Mesenteric fat pad (tissue), 1 donor: ENCODE measurements at regions not wholly inside any gene's neighbourhood (a gene's known extent, or its start where the extent isn't known, plus 50 kb on each side); places are given as distances from the start of the nearest gene placed in this dataset.

Experiments used
- DNase-seq: peaks from one replicate; pipeline ENCODE4 v3.0.0-alpha.2; 2020; ENCODE audit warnings: low spot score
- donor health status: DM: yes; HTN: yes; CAD: no.

- DNase-seq = no peak
These were observed 929.6 kb upstream of the CDH8 start for GRCh38 chr16:62965831-62966230.

DNA sequence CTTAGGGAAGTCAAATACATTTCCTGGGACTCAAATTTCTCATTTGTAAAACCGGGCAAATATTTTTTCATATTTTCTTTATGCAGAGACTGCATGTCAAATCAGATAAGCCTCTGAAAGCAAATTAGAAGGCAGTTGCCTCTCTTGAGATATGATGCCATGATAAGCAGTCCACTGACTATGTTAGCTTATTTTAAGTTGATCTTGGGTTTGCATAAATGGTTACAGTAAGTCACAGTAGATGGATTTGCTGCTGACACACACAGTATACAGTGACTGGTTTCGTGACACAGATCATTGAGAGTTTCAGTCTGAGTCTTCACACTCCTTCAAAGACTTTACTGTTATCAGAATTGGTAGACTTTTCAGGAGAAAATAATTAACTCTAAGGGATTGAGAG is 927.6 kb upstream of the CDH8 start:
- no peak for DNase-seq

- DNase-seq = no peak
These were observed 918.8 kb upstream of the CDH8 start for GRCh38 chr16:62955033-62955349.

DNA sequence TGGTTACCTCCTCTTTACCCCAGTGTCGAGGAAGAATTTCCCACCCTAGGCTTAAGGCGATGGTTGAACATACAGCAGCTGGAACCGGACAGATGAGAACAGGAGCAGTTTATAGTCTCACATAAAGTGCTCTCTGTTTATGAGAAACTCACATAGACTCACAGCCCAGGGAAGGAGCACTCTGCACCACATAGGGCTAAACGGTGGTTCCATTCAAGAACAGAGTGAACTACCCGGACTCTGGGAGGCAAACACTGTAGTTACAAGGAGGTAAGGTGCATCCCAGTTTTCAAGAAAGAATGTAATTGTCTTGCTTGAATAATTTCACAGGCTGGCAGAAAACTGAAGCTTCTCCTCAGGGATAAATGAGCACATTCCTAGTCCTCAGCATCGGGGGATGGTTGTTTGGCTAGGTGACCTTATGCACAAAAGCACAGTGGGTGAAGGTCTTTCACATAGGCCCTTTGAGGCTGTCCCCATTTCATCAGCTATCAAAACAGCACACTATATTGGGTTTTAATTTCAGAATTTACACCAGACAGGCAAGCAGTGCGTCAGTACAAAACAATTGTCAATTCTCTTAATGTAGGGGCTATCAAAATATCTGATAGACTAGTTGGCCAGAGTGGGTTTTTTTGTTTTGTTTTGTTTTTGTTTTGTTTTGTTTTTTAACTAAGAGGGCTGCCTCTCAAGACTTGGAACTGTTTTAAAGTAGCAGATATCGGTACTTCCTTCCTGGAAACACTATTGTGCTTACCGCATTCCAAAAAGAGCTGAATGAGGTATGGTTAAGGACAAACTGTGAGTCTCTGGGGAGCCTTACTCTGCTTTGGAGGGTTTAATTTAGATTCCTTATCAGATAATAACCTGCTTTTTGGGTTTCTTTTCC is 918.1 kb upstream of the CDH8 start:
- no peak for DNase-seq

- no peak for DNase-seq
These were observed 914.1 kb upstream of the CDH8 start for GRCh38 chr16:62950351-62950750.

GRCh38 chr16:62940569-62940968 is 904.3 kb upstream of the CDH8 start:
- DNase-seq = no peak

DNA sequence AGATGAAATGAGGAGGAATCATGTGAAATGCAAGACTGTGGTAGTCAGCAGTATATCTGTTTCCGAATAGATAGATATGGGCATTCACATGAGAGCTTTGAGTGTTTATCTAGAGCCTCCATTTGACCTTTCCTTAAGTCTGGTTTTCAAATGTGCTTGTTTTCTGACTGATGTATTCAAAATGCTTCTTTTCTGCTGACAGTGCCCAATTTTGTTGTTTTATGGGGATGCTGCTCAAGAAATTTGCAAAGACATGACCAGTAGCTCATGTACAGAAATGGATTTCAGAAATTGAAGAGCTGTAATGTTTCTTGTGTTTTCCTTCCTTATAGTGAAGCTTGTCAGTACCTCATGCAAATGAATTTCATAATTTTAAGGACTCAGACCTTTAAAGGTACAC is 903.4 kb upstream of the CDH8 start:
- no peak for DNase-seq

DNA sequence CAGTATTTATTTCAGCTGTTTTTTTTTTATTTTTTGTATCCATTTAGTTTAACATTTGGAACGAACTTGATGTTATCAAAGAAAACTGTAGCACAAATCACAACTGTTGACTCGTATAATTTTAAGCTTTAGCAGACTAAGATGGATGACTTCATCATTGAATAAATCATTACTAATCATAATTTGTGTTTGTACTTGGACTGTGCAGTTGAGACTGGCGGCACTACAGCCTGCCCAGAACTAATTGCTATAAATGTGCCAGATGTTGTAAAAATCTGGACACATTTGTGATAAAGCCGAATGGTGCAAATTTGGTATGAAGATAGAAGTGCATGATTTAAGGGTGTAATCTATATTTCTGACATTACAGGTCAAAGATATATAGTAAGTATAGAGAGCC is 897.7 kb upstream of the CDH8 start:
- DNase-seq = no peak

DNA sequence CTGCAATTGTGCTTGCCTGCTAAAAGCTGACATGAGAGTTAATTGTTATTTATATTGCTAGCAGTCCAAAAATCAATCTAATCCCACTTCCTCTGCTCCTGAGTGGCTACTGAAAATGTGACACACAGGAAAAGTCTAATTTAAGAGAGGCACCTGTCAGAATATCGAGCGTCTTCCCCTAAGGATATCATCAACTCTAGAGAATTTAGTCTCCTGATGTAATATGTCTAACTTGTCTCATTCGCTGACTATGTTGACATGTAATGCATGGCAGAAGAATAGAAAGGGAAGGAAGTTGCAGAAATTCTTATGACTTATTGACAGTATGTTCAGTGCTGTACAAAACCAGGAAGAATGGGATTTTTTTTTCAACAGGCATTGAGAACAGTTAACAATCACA is 893.4 kb upstream of the CDH8 start:
- DNase-seq = no peak

DNA sequence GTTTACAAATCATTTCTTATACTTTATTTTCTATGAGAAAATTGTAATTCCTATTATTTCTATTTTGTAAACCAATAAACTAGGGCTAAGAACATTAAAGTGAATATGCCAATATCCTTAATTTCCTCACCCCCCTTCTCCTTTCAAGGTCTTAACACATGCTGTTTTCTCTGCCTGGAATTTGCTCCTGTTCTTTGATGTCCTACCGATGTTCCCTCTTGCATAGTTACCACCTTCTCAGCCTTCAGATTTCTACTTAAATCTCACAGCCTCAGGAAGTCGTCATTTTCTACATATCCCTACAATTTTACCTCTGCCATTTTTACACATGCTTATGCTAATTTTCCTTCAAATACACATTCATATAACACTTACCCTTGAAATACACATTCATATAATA is 890.9 kb upstream of the CDH8 start:
- no peak for DNase-seq

DNA sequence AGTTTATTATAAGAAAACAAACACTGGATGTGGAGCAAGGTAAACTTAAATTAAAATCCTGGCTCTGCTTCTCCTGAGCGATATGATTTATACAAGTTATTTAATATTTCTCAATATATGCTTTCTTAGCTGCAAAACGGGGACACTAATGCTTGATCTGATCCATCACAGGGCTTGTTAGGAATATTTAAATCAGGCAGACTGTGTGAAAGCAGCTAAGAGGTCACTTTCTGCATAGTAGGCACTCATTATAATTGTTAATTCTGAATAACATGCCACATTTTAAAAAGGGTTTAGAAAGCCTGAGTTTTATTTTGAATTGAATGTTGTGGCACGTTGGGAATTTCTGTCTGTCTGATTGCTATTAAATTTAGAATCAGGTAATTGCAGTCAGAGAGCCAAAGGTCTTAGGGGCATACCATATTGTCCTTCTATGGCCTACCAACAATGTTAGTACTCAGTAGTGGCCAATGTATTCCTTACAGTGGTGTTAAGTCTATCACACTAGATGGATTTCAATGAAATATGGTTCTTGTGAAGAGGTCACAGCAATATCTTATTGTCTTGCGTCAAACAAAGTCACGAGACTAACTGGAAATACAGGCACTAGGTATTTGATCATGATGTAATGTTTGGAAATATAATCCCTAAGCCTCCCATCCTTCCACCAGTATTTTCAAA is 890.0 kb upstream of the CDH8 start:
- no peak for DNase-seq

DNA sequence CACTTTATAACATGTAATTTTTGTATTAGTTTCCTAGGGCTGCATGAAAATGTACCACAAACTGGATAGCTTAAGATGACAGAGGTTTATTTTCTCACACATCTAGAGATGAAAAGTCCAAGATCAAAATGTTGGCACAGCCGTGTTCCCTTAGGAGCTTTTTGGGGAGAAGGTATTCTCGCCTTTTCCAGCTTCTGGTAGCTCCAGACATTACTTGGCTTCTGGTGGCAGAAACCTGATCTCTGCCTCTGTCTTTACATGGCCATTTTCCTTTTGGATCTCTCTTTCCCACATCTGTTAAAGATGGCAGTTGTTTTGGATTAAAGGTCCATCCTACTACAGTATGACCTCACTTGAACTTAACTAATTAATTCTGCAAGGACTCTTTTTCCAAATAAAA is 885.7 kb upstream of the CDH8 start:
- no peak for DNase-seq

DNA sequence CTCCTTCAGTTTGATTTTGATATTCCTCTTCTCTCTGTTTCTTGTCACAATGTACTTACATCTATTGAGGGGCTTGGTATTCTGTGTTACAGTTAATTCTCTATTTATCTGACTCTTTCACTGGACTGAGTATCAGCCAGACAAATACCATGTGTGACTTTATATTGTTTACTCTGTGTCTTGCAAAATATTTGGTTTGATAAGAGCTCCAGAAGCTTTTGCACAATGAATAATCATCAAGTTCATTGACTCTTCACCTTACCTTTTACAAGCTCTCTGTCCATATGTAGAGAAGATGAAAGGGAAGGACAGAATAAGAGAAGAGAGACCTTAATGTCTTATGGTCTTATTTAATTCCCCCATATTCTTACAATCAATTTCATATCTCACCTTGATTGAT is 877.7 kb upstream of the CDH8 start:
- no peak for DNase-seq

DNA sequence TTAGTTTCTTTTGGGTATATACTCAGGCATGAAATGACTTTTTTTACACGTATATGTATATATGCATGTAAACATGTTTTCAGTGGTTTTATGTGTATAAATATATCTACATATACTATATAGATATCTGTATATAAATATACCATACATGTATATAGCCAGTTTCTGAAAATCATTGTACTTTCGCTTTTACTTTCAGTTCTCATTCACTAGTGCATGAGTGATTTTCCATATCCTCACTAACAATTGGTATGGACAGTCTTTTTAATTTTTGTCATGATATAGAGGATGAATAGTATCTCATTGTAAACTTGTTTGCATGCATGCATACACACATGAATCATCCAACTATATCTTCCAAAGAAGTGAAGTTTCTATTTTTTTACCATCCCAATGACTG is 877.1 kb upstream of the CDH8 start:
- no peak for DNase-seq

DNA sequence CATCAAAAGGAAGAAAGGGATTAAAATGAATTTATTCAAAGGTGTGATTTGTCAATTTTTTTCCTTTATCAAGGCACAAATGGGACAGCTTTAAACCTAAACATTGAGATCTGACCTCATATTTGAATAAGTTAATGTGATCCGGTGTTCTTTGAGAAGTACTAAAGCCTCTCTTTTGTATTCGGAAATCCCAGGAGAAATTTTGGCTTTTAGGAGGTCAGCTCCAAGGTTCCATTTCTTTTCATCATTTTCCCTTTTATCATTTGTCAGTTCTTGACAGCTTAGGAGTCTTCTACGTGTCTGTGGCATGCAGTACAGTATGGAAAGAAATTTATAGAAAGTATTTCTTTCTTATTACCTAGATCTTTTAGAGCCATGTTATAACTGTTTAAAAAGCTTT is 873.4 kb upstream of the CDH8 start:
- no peak for DNase-seq

DNA sequence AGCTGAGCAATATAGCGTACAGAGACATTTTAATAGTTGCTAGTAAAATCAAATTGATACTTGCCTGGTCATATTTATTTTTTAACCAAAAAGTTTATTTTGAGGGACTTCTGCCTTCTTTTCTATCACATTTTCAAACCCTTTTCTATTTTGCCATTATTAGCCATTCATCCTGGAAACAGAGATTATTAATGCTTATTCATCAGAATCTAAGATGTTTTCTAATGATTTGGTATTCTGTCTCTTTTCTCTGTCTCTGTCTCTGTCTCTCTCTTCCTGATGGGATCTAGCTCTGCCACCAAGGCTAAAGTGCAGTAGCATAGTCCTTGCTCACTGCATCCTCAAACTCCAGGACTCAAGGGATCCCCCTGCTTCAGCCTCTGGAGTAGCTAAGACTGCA is 871.3 kb upstream of the CDH8 start:
- DNase-seq = no peak

GRCh38 chr16:62903961-62904502 is 867.8 kb upstream of the CDH8 start:
- DNase-seq = no peak

GRCh38 chr16:62899737-62900136 is 863.5 kb upstream of the CDH8 start:
- DNase-seq = no peak

DNA sequence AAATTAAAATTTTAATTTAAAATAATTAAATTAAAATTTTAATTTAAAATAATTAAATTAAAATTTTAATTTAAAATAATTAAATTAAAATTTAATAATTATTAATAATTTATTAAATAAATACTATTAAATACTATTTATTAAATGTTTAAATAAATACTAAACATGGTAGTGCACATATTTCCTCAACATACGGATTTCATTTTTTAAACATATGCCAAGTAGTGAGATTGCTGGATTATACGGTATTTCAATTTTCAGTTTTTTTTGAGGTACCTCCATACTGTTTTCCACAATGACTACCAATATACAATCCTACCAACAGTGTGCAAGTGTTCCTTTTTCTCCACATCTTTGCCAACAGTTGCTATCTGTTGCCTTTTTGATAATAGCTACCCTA is 852.9 kb upstream of the CDH8 start:
- DNase-seq = no peak

- no peak for DNase-seq
These were observed 847.3 kb upstream of the CDH8 start for GRCh38 chr16:62883509-62883908.

GRCh38 chr16:62882552-62883221 is 846.4 kb upstream of the CDH8 start:
- no peak for DNase-seq

- no peak for DNase-seq
These were observed 839.9 kb upstream of the CDH8 start for GRCh38 chr16:62876133-62876532.
